ENCODE measurements at regions not wholly inside any gene's neighbourhood (a gene's known extent, or its start where the extent isn't known, plus 50 kb on each side); places are given as distances from the start of the nearest gene placed in this dataset.

- ChIA-PET POLR2A (no interaction called here), CTCF (no interaction called here)
- Histone ChIP-seq H3K27me3 (ENCODE audit: control insufficient read depth, insufficient read depth, low read length) (no peaks in the 10 kb centered on the region), H3K9me3 (ENCODE audit: control insufficient read depth, insufficient read depth, low read depth, low read length) (no peaks in the 10 kb centered on the region), H3K4me1 (ENCODE audit: control insufficient read depth, insufficient read depth, low read length) (no peaks in the 10 kb centered on the region), H3K36me3 (ENCODE audit: control insufficient read depth, insufficient read depth, low read length) (no peaks in the 10 kb centered on the region), H3K27ac (ENCODE audit: low read length) (no peak overlapping the region), H3K4me3 (ENCODE audit: low read depth in 2 of 2, low read length in 2 of 2) (no peak overlapping the region)
- ATAC-seq (no peak), DNase-seq (ENCODE audit: low read depth, low spot score) (no peak)
- no TSS peak for BruUV-seq (replicated peaks)
- no peak for TF ChIP-seq TCF7L2 (IDR thresholded peaks at IDR 0.05; ENCODE audit: low read depth, low read length)
- no peak for TF ChIP-seq POLR2AphosphoS5 (IDR thresholded peaks at IDR 0.05; ENCODE audit: low read depth, low read length)
- no peak for TF ChIP-seq REST (IDR thresholded peaks at IDR 0.05; ENCODE audit: insufficient read depth in 1 of 2, low read depth in 2 of 2, low read length in 1 of 2)
- TF ChIP-seq CTCF (IDR thresholded peaks at IDR 0.05) = no peak
- no peak for TF ChIP-seq SIN3A (IDR thresholded peaks at IDR 0.05; ENCODE audit: borderline replicate concordance, insufficient read depth, low read depth, low read length)
- in situ Hi-C loops (cut with HindIII; ENCODE audit: low pct_unique_long_range_greater_than_20kb, low sequenced_read_pairs) = no loop called here
- intact Hi-C loops (cut with micrococcal nuclease; ENCODE audit: unreplicated experiment) = no loop called here
Observed at GRCh38 chr12:77438644-77439043, 373.3 kb upstream of the E2F7 start.

GRCh38 chr12:77437206-77437605 lies 371.8 kb upstream of the E2F7 start:
- intact Hi-C loops (cut with micrococcal nuclease; ENCODE audit: unreplicated experiment) = no loop called here
- ChIA-PET CTCF (no interaction called here), POLR2A (no interaction called here)
- Histone ChIP-seq H3K4me3 (ENCODE audit: low read depth in 2 of 2, low read length in 2 of 2) (no peak overlapping the region), H3K9me3 (ENCODE audit: control insufficient read depth, insufficient read depth, low read depth, low read length) (no peaks in the 10 kb centered on the region), H3K4me1 (ENCODE audit: control insufficient read depth, insufficient read depth, low read length) (no peaks in the 10 kb centered on the region), H3K36me3 (ENCODE audit: control insufficient read depth, insufficient read depth, low read length) (no peaks in the 10 kb centered on the region), H3K27ac (ENCODE audit: low read length) (no peak overlapping the region), H3K27me3 (ENCODE audit: control insufficient read depth, insufficient read depth, low read length) (no peaks in the 10 kb centered on the region)
- DNase-seq (ENCODE audit: low read depth, low spot score) (no peak), ATAC-seq (no peak)
- TF ChIP-seq TCF7L2 (IDR thresholded peaks at IDR 0.05; ENCODE audit: low read depth, low read length) = no peak
- no peak for TF ChIP-seq POLR2AphosphoS5 (IDR thresholded peaks at IDR 0.05; ENCODE audit: low read depth, low read length)
- TF ChIP-seq REST (IDR thresholded peaks at IDR 0.05; ENCODE audit: insufficient read depth in 1 of 2, low read depth in 2 of 2, low read length in 1 of 2) = no peak
- TF ChIP-seq CTCF (IDR thresholded peaks at IDR 0.05) = no peak
- no peak for TF ChIP-seq SIN3A (IDR thresholded peaks at IDR 0.05; ENCODE audit: borderline replicate concordance, insufficient read depth, low read depth, low read length)
- in situ Hi-C loops (cut with HindIII; ENCODE audit: low pct_unique_long_range_greater_than_20kb, low sequenced_read_pairs) = no loop called here
- no TSS peak for BruUV-seq (replicated peaks)

All from Panc1 (cell line).